HepG2 (cell line): ENCODE measurements at regions not wholly inside any gene's neighbourhood (a gene's known extent, or its start where the extent isn't known, plus 50 kb on each side); places are given as distances from the start of the nearest gene placed in this dataset.

Source experiments
- ARNT2 ChIP-seq: sonication (generic); formaldehyde crosslinking; IDR thresholded peaks from 2 replicates; pipeline ENCODE4 v1.8.0; 2022; ENCODE audit warnings: mild to moderate bottlenecking, low read depth, missing genetic modification reagents, moderate library complexity
- JUND ChIP-seq: sonication (generic); formaldehyde crosslinking; IDR thresholded peaks from 2 replicates; pipeline ENCODE4 v1.8.0; 2022; ENCODE audit warnings: mild to moderate bottlenecking, missing genetic modification reagents
- MEIS1 ChIP-seq: sonication (generic); formaldehyde crosslinking; IDR thresholded peaks from 2 replicates; pipeline ENCODE4 v1.9.0; 2021; ENCODE audit warnings: mild to moderate bottlenecking, missing genetic modification reagents, moderate library complexity, borderline replicate concordance
- NFATC3 ChIP-seq: sonication (generic); formaldehyde crosslinking; IDR thresholded peaks from 2 replicates; pipeline ENCODE4 v1.5.1; 2020; ENCODE audit warnings: mild to moderate bottlenecking, missing genetic modification reagents
- NFYC ChIP-seq: IDR thresholded peaks from 2 replicates; pipeline ENCODE4 v1.6.1; 2016; ENCODE audit warnings: missing genetic modification reagents, missing compliant biosample characterization
- RARA ChIP-seq: IDR thresholded peaks from 2 replicates; pipeline ENCODE4 v1.6.1; 2016; ENCODE audit warnings: missing genetic modification reagents, missing compliant biosample characterization
- REST ChIP-seq, 2 experiments: IDR thresholded peaks; 2 replicates each; pipeline ENCODE4 v1.6.1; 2011 to 2012; ENCODE audit warnings: low read length in 2 of 2, borderline replicate concordance in 1 of 2, low read depth in 1 of 2, mild to moderate bottlenecking in 1 of 2, moderate library complexity in 1 of 2
- SMC3 ChIP-seq: IDR thresholded peaks from 2 replicates; pipeline ENCODE4 v1.6.1; 2011; ENCODE audit warnings: low read length, improper control_type of control experiment
- SOX5 ChIP-seq: IDR thresholded peaks from 2 replicates; pipeline ENCODE4 v1.6.1; 2016; ENCODE audit warnings: borderline replicate concordance
- TFE3 ChIP-seq: IDR thresholded peaks from 2 replicates; pipeline ENCODE4 v1.6.1; 2016
- TOPORS ChIP-seq: sonication (generic); formaldehyde crosslinking; IDR thresholded peaks from 2 replicates; pipeline ENCODE4 v1.8.0; 2023; ENCODE audit warnings: mild to moderate bottlenecking, missing genetic modification reagents
- ZC3H13 ChIP-seq: sonication (generic); formaldehyde crosslinking; IDR thresholded peaks from 2 replicates; pipeline ENCODE4 v1.8.1; 2023; ENCODE audit warnings: mild to moderate bottlenecking, missing genetic modification reagents, moderate library complexity
- ZNF263 ChIP-seq: sonication (generic); formaldehyde crosslinking; IDR thresholded peaks from 2 replicates; pipeline ENCODE4 v1.4.0; 2020; ENCODE audit warnings: missing genetic modification reagents
- ZNF281 ChIP-seq: sonication (generic); formaldehyde crosslinking; IDR thresholded peaks from 2 replicates; pipeline ENCODE4 v1.4.0; 2020; ENCODE audit warnings: missing genetic modification reagents, borderline replicate concordance
- ZNF33A ChIP-seq: sonication (generic); formaldehyde crosslinking; IDR thresholded peaks from 2 replicates; pipeline ENCODE4 v1.5.1; 2020; ENCODE audit warnings: missing genetic modification reagents, mild to moderate bottlenecking, moderate library complexity, borderline replicate concordance
- ZNF879 ChIP-seq: sonication (generic); formaldehyde crosslinking; IDR thresholded peaks from 2 replicates; pipeline ENCODE4 v1.8.1; 2023; ENCODE audit warnings: missing genetic modification reagents

- 0 out of 2 replicates have a peak, but pooled peaks have one; percentile 24 for TF ChIP-seq RARA (CRISPR knock-in tag)
- no peak for TF ChIP-seq JUND (CRISPR knock-in tag)
- no peak for TF ChIP-seq ZC3H13
- no peak for TF ChIP-seq ZNF879 (CRISPR knock-in tag)
- TF ChIP-seq NFYC (CRISPR knock-in tag): no peak
- peak; percentile 56; the same call in 1 of the 2 replicates for TF ChIP-seq TFE3 (CRISPR knock-in tag)
- TF ChIP-seq ZNF281 (CRISPR knock-in tag): peak; percentile 44; the same call in 1 of the 2 replicates
- no peak for TF ChIP-seq SMC3
- no peak for TF ChIP-seq ZNF33A (CRISPR knock-in tag)
- no peak for TF ChIP-seq MEIS1 (CRISPR knock-in tag)
- no peak for TF ChIP-seq NFATC3 (CRISPR knock-in tag)
- 0 out of 2 replicates have a peak, but pooled peaks have one; percentile 28 for TF ChIP-seq ARNT2 (CRISPR knock-in tag)
- TF ChIP-seq REST (IDR thresholded peaks at IDR 0.05; ENCODE audit: borderline replicate concordance in 1 of 2, low read depth in 1 of 2, low read length in 2 of 2): peak in 1 of 2 experiments; percentile 97
- no peak for TF ChIP-seq SOX5
- no peak for TF ChIP-seq ZNF263 (CRISPR knock-in tag)
- no peak for TF ChIP-seq TOPORS (CRISPR knock-in tag)
These were observed 102.3 kb downstream of the ADRA2C start (continued) for GRCh38 chr4:3868211-3869173.
